NCI-H128 (cell line): ENCODE measurements at regions not wholly inside any gene's neighbourhood (a gene's known extent, or its start where the extent isn't known, plus 50 kb on each side); places are given as distances from the start of the nearest gene placed in this dataset.
"Not testable (repeated sequence)": the region's sequence is repeated elsewhere in the genome, so short reads cannot be mapped to it uniquely, and the experiment has no call there.

Experiments used
- DNase-seq: peaks from one replicate; lab custom pipeline; 2025; ENCODE audit not compliant: unreplicated experiment; lab: John Stamatoyannopoulos, UW

DNA sequence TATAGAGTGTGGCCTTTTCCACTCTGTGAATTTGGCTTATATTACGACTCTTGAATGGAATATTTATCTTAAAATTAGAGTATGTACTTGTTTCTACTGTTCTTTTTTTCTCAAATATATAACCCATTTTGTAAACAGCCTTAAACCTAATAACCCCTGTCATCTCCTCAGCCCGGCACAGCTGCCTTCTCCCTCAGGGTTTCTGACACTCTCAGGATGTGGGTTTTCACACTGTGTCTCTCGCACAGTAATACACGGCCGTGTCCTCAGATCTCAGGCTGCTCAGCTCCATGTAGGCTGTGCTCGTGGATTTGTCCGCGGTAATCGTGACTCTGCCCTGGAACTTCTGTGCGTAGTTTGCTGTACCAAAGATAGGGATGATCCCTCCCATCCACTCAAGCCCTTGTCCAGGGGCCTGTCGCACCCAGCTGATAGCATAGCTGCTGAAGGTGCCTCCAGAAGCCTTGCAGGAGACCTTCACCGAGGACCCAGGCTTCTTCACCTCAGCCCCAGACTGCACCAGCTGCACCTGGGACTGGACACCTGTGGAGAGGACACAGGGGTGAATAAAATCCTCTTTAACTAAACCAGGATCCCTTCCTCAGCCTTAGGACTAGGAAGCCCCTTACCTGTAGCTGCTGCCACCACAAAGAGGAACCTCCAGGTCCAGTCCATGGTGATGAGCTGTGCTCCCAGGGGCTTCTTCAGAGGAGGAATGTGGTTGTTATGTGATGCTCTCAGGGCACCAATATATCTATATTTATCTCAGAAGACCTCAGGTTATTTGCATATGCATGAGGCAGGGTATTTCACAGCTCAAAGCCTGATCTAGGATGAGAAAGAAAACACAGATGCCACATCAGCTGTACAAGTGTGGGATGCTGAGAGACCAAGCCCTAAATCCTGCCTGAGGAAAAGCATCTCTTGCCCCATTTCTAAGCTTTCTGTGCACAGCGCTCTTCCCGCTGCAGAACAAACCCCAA, 1188.4 kb downstream of the TMEM121 start:
- not testable (repeated sequence) for DNase-seq

DNA sequence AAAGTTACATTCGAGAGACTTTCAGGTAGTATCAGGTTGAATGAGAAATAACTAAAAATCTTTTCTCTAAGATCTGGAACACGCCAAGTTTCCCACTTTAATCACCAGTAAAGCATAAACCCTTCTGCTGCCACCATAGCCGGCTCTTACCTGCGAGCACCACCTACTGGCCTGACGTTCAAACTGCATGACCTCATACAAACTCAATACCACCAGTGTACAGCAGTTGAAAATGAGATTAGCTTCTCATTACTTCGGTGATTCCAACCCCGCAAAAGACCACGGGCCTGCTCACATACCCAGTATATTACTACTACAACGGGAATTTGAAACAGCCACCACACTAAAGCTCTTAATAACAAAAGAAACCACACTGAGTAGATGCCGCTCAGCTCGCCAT, 1191.2 kb downstream of the TMEM121 start:
- DNase-seq = not testable (repeated sequence)

DNA sequence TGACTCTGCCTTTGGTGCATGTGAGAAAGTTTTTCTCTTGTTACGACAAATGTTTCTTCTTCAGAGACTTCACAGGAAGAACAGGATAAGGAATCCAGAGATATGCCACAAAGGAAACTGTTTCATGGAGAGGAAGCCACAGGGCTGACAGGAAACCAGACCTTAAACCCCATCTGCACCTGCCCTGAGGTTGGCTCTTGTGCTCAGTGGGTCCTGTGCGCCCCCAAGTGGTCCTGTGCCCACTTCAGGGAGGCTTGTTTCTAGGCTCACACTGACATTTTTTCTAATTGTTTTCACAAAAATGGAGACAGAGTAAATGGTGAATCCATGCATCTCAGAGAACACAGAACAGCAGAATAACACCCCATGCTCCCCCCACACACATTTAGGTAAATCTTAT, 1193.5 kb downstream of the TMEM121 start:
- not testable (repeated sequence) for DNase-seq

DNA sequence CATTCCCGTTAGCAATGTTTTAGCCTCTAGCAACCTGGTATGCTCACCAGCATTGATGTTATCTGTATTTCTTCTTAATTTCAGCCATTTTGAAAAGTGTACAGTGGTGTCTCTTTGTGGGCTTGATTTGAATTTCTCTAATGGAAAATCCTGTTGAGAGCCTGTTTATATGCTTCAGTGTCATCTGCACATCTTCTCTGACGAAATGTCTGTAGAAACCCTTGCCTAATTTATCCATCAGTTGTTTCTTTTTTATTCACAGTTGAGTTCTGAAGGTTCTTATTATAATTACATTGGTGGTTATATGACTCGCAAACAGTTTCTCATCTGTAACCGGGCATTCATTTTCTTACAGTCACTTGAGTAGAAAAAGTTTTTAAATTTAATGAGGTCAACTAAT, 1195.5 kb downstream of the TMEM121 start:
- DNase-seq = not testable (repeated sequence)

DNA sequence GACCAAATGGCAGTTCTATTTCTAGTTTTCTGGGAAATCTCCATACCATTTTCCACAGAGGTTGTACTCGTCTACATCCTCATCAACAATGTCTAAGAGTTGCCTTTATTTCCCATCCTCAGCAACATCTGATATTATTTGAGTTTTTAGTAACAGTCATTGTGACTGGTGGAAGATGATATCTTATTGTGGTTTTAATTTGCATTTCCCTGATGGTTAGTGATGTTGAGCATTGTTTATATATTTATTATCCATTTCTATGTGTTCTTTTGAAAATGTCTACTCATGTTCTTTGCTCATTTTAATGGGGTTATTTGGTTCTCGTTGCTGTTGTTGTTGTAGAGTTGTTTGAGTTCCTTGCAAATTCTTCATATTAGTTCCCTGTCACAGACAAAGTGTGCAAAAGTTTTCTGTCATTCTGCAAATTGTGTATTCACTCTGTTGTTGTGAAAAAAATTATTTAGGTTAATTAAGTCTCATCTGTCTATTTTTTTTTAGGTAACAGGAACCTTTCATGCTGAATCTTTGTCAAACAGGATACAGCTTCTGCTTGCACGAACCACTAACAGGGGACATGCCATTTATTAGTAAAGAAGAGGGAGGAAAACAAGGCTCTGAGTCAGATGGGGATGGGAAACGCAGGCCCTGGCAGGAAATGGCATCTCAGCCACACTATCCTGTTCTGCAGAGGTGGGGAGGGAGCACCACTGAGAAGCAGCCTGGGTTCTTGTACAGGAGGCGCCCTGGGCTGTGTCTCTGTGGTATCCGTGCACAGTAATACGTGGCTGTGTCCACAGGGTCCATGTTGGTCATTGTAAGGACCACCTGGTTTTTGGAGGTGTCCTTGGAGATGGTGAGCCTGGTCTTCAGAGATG, 1196.7 kb downstream of the TMEM121 start:
- not testable (repeated sequence) for DNase-seq

DNA sequence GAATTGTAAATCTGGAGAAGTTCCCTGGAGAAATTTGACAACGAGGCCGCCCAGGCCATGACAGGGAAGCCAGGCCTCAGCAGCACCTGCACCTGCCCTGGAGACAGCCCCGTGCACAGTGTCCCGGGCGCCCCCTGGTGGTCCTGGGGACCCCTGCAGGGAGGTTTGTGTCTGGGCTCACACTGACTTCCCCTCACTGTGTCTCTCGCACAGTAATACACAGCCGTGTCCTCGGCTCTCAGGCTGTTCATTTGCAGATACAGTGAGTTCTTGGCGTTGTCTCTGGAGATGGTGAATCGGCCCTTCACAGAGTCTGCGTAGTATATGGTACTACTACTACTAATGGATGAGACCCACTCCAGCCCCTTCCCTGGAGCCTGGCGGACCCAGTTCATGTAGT, 1201.6 kb downstream of the TMEM121 start:
- DNase-seq = not testable (repeated sequence)

DNA sequence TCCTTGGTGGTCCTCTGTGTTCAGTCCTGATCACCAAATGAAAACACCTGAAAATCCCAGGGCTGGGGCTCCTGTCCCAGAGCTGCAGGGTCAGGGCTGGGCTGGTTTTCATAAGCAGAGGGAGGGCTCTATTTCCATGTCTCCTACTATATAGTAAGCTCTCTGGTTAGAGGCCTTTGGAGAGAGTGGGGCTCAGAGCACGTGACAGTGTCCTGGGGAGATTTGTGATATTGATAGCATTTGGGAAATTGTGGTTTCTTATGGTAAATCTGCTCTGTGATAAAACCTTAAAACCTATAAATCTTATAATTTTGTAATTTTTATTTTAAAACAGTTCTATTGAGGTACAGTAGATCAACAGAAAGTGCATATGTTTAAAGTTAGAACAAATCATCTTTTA, 1202.2 kb downstream of the TMEM121 start:
- DNase-seq = no peak

DNA sequence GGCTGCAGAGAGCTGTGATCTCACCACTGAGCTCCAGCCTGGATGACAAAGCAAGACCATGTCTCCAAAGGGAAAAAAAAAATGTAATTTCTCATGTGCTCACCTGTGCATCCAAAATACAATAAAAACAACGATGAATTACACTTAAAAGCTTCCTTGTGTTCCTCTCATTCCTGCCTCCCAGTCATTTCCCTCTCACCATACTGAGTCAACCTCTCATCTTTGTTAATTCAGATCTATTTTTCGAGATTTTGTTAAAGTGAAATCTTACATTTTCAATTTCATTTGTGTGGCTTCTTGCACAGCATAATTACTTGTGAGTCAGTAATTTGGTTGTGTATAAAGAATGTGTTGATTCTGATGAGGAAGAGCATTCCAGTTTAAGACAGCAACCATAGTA, 1203.2 kb downstream of the TMEM121 start:
- DNase-seq = no peak

DNA sequence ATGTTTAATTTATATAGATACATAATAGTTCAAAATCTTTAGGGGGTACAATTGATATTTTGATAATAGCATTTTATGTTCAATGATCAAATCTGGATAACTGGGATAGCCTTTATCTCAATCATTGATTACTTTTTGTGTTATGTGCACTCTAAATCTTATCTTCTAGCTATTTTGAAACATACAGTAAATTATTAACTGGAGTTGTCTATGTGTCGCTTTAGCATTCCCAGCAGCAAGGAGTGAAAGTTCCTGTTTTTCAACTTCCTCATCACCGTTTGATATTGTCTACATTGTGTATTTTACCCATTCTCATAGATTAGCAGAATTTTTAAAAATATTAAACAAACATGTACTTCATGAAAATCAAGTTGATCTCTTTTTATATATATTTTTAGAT, 1207.4 kb downstream of the TMEM121 start:
- DNase-seq = no peak

DNA sequence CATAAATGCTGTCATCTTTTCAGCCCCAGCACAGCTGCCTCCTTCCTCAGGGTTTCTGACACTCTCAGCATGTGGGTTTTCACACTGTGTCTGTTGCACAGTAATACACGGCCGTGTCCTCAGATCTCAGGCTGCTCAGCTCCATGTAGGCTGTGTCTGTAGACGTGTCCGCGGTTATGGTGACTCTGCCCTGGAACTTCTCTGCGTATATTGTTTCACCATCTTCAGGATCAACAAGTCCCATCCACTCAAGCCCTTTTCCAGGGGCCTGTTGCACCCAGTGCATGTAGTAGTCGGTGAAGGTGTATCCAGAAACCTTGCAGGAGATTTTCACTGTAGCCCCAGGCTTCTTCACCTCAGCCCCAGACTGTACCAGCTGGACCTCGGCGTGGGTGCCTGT, 1210.6 kb downstream of the TMEM121 start:
- DNase-seq = no peak

DNA sequence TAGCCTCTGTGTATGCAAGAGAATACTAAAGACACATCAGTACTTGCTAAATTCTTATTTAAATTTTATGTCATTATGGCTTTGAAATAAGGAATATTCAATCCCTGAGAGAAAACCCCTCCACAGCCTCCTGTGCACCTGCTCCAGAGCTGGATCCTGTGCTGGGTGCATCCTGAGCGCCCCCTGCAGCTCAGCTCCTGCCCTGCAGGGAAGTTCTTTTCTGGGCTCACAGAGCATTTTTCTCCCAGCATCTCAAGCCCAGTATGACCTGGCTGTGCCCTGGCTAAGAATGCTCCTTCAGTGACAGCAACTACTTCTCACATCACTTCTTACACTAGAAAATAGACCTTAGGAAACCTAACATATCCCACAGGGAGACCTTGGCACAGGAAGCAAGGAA, 1211.7 kb downstream of the TMEM121 start:
- no peak for DNase-seq

DNA sequence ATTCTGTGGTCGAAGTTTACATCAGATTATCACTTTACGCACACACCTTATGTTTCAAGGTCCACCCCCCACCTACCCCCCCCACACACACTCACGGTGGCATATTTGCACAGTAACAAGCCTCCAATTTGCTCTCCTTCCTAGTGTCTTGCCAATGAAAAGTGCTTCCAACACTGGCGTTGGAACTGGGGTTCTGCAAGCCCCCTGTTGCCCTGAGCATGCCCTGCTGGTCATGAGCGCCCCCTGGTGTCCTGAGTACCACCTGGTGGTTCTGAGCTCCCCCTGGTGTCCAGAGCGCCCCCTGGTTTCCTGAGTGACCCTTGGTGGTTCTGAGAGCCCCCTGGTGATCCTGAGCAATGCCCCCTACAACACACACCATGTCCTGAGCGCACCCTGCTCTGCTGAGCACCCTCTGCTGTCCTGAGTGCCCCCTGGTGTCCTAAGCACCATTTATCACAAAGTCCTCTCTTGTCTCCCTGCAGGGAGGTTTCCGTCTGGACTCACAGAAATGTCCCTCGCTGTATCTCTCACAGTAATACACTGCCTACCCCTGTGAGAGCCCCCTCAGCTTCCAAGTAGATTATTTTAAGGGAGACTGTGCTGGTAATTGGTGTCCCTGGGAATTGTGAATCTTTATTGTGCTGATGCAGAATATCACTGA, 1212.3 kb downstream of the TMEM121 start:
- DNase-seq = not testable (repeated sequence)

DNA sequence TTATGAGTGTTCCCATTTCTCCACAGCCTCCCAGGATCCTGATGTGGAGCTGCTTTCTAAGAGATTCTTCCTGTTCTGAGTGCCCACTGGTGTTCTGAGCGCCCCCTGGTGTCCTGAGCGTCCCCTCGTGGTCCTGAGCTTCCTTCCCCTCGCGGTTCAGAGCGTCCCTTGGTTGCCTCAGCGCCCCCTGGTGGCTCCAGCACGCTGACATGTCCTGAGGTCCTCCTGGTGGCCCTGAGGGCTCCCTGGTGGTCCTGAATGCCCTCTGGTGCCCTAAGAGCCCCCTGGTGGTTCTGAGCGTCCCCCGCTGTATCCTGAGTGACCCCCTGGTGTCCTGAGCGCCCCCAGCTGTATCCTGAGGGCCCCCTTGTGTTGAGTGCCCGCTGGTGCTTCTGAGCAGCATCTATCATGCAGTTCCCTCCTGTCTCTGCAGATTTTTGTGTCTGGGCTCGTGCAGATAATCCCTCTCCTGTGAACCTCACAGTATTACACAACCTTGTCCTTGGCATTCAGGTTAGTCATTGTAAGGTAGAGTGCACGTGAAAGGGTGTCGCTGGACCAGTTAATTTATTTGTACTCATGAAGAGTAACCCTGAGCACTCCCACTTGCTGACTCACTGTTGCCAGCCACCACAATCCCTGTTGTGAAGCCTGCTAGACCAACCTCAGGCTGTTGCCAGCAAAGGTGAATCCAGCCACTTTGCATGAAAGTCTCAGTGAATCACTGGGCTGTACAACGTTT, 1214.9 kb downstream of the TMEM121 start:
- DNase-seq = not testable (repeated sequence)

DNA sequence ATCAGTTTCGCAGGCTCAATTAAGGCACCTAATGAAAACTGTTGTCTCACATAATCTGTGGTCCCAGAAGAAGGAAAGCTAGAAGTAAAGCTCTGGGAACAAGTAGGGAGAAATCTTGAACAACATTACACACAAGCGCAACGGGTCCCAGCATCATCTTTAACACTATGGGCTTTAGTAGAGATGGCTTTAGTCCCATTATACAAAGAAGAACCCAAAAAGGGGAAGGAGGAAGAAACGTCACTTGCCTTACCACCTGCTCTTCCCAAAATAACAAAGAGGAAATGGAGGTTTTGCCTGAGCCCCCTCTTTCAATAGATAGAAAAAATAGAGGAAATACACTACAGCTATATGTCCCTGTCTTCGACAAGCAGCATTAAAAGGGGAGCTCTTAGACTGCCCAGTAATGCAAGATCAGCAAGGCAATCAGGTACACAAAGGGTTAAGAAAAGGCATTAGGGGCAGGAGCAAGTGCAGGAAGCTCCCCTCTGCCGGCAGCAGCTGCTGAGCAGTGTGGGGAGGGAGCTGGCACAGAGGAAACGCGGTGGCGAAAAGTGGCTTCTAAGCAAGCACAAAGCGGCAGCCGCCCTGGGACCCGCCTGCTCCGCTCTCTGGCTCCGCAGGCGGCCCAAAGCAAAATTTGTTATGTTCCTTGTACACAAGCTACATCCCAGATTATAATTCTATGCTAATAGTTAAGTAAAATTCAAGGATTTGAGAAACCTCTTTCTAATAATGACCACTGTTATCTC, 1218.8 kb downstream of the TMEM121 start:
- DNase-seq = not testable (repeated sequence)

DNA sequence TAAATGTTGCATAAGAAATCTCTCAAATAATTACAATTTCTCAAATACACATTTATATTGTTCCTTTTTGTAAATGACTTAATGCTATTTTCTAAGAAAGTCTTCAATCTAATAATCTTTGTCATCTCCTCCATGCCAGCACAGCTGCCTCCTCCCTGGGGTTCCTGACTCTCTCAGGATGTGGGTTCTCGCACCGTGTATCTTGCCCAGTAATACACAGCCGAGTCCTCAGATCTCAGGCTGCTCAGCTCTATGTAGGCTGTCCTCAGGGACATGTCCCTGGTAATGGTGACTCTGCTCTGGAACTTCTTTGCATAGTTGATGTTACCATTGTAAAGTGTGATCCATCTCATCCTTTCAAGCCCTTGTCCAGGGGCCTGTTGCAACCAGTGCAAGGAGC, 1223.7 kb downstream of the TMEM121 start:
- not testable (repeated sequence) for DNase-seq

DNA sequence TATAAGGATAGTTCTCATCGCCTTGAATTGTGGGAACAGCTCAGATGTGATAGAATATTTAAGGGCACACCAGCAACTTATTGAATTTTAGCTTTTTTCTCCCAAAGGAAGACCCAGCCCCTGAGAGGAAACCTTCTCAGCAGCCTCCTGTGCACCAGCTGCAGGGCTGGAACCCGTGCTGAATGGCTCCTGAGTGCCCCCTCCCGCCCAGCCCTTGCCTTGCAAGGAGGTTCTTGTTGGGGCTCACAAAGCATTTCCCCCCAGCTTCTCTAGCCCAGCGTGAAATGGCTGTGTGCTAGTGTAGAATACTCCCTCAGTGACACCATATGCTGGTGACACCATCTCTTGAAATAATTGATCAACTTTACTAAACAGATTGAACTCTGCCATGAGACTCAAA, 1227.4 kb downstream of the TMEM121 start:
- not testable (repeated sequence) for DNase-seq

DNA sequence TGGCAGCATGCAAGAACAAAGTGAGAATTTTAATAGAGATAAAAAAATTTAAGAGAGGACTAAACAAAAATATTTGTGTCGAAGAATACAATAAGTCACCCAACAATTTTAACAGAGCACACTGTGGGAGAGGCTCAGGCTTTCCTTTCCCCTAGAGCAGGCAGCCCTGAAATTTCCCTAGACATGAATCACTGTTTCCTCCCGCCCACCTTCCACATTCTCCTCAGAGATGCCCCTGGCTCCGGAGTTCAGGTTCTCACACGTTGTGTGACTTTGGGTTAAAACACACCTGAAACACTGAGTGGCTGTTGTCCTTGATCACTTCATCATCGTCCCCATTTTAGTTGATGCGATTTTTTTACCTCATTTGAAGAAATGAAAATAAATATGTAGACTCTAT, 1231.1 kb downstream of the TMEM121 start:
- DNase-seq = not testable (repeated sequence)

DNA sequence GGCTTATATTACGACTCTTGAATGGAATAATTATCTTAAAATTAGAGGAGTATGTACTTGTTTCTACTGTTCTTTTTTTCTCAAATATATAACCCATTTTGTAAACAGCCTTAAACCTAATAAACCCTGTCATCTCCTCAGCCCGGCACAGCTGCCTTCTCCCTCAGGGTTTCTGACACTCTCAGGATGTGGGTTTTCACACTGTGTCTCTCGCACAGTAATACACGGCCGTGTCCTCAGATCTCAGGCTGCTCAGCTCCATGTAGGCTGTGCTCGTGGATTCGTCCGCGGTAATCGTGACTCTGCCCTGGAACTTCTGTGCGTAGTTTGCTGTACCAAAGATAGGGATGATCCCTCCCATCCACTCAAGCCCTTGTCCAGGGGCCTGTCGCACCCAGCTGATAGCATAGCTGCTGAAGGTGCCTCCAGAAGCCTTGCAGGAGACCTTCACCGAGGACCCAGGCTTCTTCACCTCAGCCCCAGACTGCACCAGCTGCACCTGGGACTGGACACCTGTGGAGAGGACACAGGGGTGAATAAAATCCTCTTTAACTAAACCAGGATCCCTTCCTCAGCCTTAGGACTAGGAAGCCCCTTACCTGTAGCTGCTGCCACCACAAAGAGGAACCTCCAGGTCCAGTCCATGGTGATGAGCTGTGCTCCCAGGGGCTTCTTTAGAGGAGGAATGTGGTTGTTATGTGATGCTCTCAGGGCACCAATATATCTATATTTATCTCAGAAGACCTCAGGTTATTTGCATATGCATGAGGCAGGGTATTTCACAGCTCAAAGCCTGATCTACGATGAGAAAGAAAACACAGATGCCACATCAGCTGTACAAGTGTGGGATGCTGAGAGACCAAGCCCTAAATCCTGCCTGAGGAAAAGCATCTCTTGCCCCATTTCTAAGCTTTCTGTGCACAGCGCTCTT, 1235.8 kb downstream of the TMEM121 start:
- not testable (repeated sequence) for DNase-seq

DNA sequence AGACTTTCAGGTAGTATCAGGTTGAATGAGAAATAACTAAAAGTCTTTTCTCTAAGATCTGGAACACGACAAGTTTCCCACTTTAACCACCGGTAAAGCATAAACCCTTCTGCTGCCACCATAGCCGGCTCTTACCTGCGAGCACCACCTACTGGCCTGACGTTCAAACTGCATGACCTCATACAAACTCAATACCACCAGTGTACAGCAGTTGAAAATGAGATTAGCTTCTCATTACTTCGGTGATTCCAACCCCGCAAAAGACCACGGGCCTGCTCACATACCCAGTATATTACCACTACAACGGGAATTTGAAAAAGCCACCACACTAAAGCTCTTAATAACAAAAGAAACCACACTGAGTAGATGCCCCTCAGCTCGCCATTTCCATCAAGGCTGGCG, 1238.6 kb downstream of the TMEM121 start:
- DNase-seq = not testable (repeated sequence)
